Heart left ventricle (tissue), 16 donors: ENCODE measurements at regions not wholly inside any gene's neighbourhood (a gene's known extent, or its start where the extent isn't known, plus 50 kb on each side); places are given as distances from the start of the nearest gene placed in this dataset.
"Not testable (repeated sequence)": the region's sequence is repeated elsewhere in the genome, so short reads cannot be mapped to it uniquely, and the experiment has no call there.

ENCODE experiments used
- ATAC-seq, 4 donors: fragments of 200-7000 bp; cut with Tn5 transposase; one replicate each; pipeline ENCODE4 v1.9.1; 2020 to 2022; ENCODE audit warnings: moderate library complexity in 4 of 4, mild to moderate bottlenecking in 3 of 4, moderate number of reproducible peaks in 1 of 4
- DNase-seq, 5 donors: peaks; one replicate each; pipeline ENCODE4 v3.0.0-alpha.2; 2020
- H3K27ac ChIP-seq, 12 donors: fragments of 200-600 bp; sonication (generic) in 4 of 12; one replicate each; pipeline versions ENCODE4 v1.5.0 to v1.8.0; 2016 to 2022; ENCODE audit warnings: mild to moderate bottlenecking in 2 of 12
- H3K27me3 ChIP-seq, 9 donors: fragments of 200-600 bp; sonication (generic) in 2 of 9; one replicate each; pipeline versions ENCODE4 v1.5.1 to v1.8.0; 2016 to 2022; ENCODE audit warnings: mild to moderate bottlenecking in 3 of 9
- H3K36me3 ChIP-seq, 9 donors: fragments of 200-600 bp; sonication (generic) in 2 of 9; one replicate each; pipeline versions ENCODE4 v1.5.0 to v1.8.0; 2018 to 2022; ENCODE audit warnings: mild to moderate bottlenecking in 2 of 9
- H3K4me1 ChIP-seq, 12 donors: fragments of 200-600 bp; sonication (generic) in 4 of 12; one replicate each; pipeline versions ENCODE4 v1.5.0 to v1.8.0; 2016 to 2022; ENCODE audit warnings: mild to moderate bottlenecking in 3 of 12
- H3K4me3 ChIP-seq, 12 donors: fragments of 200-600 bp; sonication (generic) in 4 of 12; one replicate each; pipeline versions ENCODE4 v1.5.0 to v1.8.0; 2017 to 2022; ENCODE audit warnings: mild to moderate bottlenecking in 9 of 12, moderate library complexity in 4 of 12
- H3K9me3 ChIP-seq, 12 donors: fragments of 200-600 bp; sonication (generic) in 4 of 12; one replicate each; pipeline versions ENCODE4 v1.5.0 to v1.8.0; 2016 to 2022; ENCODE audit warnings: mild to moderate bottlenecking in 1 of 12
- POLR2A ChIP-seq, 2 donors: fragments of 450-650 bp; IDR thresholded peaks; one replicate each; pipeline ENCODE4 v1.6.1; 2017; ENCODE audit warnings: antibody characterized with exemption in 2 of 2, mild to moderate bottlenecking in 2 of 2, moderate library complexity in 2 of 2
- WGBS, 4 donors: extraction: QIAGEN DNeasy Blood & Tissue Kit in 2 of 4; methylation state at CpG; one replicate each; pipeline versions ENCODE4 v1.1.5 to v1.1.7; 2013 to 2018; 5-methylcytosine and 5-hydroxymethylcytosine counted together
- intact Hi-C, 10 donors: fragments of 100-400 bp; cut with DNase I; formaldehyde crosslinking; loops; one replicate each; pipeline versions ENCODE4 v1.11.1 to v1.14.2; 2022
- TF ChIP-seq, protein P1 (sequence below), 12 donors: fragments of 200-600 bp; sonication (generic) in 4 of 12; IDR thresholded peaks; one replicate each; pipeline versions ENCODE4 v1.5.0 to v1.8.0; 2018 to 2022; ENCODE audit warnings: antibody characterized with exemption in 12 of 12, mild to moderate bottlenecking in 5 of 12
- donor health status: ischemic (EF 13 %, LVEDD 7.1; RV severe dilation, severe dysfunction).
- donor health status: healthy with polysubstance abuse.
- donor health status: DM: no; HTN: yes; CAD: no.
- donor health status: DM: no; HTN: no; CAD: no.
- donor health status: ischemic (EF 25% LVEDD 6.9; RV normal size, moderate dysfunction).
- donor health status: ischemic (EF 25% LVEDD 5.7; RV mildly dilated, moderate dysfunction).
- donor health status: healthy.
- donor health status: DM: yes; HTN: yes; CAD: no.
- donor health status: ischemic (EF 35%, LVEDD 5.7; RV mildly dilated, moderate dysfunction).
- donor health status: nonischemic (EF 11% LVEDD 7.7; RV severe dilation, severe dysfunction).
- donor health status: DM: yes; HTN: yes; CAD: no.
- donor health status: PGD.
- donor health status: ischemic (EF 29% LVEDD 5.4; RV normal size, mild dysfunction).
- donor health status: nonischemic (EF 23%, LVEDD 6.1; RV moderate dilation, normal function).

DNA sequence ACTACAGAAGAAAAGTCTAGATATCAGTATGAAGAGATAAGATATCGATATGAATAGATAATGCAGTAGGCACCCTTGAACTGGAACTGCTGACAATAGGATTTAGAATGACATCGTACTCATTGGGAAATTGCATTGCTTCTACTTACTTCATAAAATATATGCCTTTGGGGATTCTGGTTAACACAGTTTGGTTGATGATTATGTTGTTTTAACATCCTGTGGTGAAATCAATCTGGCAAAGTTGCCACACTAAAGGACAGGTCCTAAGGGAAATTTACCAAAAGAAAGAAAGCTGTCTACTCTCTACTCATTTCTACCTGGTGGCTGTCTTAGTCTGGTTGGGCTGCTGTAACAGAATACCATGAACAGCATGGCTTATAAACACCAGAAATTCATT, 417.4 kb upstream of the DPH6 start:
- H3K36me3 ChIP-seq: no peaks in the 10 kb centered on the region
- TF ChIP-seq, protein P1, sequence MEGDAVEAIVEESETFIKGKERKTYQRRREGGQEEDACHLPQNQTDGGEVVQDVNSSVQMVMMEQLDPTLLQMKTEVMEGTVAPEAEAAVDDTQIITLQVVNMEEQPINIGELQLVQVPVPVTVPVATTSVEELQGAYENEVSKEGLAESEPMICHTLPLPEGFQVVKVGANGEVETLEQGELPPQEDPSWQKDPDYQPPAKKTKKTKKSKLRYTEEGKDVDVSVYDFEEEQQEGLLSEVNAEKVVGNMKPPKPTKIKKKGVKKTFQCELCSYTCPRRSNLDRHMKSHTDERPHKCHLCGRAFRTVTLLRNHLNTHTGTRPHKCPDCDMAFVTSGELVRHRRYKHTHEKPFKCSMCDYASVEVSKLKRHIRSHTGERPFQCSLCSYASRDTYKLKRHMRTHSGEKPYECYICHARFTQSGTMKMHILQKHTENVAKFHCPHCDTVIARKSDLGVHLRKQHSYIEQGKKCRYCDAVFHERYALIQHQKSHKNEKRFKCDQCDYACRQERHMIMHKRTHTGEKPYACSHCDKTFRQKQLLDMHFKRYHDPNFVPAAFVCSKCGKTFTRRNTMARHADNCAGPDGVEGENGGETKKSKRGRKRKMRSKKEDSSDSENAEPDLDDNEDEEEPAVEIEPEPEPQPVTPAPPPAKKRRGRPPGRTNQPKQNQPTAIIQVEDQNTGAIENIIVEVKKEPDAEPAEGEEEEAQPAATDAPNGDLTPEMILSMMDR (IDR thresholded peaks at IDR 0.05): no peak
- no peak for TF ChIP-seq POLR2A (IDR thresholded peaks at IDR 0.05)
- no peaks in the 10 kb centered on the region for H3K4me1 ChIP-seq
- H3K27ac ChIP-seq: no peak overlapping the region
- intact Hi-C loops: no loop called here
- no peak overlapping the region for H3K4me3 ChIP-seq
- 78 to 87% (median 82%) methylated on average over 2 of the region's 2 CpGs for WGBS, 4 donors
- H3K9me3 ChIP-seq: no peaks in the 10 kb centered on the region
- ATAC-seq (no peak), DNase-seq (no peak)
- no peaks in the 10 kb centered on the region for H3K27me3 ChIP-seq

DNA sequence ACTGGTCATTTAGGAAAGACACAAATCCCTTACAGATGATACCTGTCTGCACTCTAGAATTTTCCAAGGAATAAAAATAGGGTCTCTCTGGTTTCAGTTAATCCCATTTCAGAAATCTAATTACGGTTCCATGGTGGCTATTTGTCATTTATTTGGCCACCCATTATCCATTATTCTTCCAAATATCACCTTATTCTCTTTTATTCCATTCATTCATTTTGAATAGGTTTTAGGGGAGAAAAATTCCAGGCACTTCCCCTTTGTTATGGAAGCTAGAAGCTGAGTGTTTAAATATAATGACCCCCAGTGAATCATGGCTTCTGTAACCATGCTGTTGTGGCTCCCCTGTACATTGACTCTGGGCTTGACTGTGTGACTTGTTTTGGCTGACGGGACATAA, 420.8 kb upstream of the DPH6 start:
- H3K4me1 ChIP-seq: no peaks in the 10 kb centered on the region
- intact Hi-C loops: no loop called here
- TF ChIP-seq POLR2A (IDR thresholded peaks at IDR 0.05): no peak
- TF ChIP-seq, protein P1 (IDR thresholded peaks at IDR 0.05): no peak
- no peaks in the 10 kb centered on the region for H3K36me3 ChIP-seq
- H3K9me3 ChIP-seq: no peaks in the 10 kb centered on the region
- no peak overlapping the region for H3K4me3 ChIP-seq
- H3K27ac ChIP-seq: no peak overlapping the region
- no peak for DNase-seq
- WGBS, 4 donors: 90 to 93% (median 93%) methylated on average over 2 of the region's 2 CpGs
- no peak for ATAC-seq
- no peaks in the 10 kb centered on the region for H3K27me3 ChIP-seq

DNA sequence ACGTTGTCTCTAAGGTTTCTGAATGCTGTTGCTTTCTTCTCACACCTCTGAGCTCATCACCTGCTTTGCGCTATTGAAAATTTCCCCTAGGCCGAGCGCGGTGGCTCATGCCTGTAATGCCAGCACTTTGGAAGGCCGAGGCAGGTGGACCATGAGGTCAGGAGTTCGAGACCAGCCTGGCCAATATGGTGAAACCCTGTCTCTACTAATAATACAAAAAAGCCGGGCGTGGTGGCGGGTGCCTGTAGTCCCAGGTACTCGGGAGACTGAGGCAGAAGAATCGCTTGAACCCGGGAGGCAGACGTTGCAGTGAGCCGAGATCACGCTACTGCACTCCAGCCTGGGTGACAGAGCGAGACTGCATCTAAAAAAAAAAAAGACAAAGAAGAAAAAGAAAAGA, 422.0 kb upstream of the DPH6 start:
- H3K4me1 ChIP-seq, H3K27me3 ChIP-seq, H3K36me3 ChIP-seq, H3K9me3 ChIP-seq, H3K4me3 ChIP-seq, intact Hi-C loops, H3K27ac ChIP-seq, ATAC-seq: not testable (repeated sequence)
- WGBS, 4 donors: 90 to 97% (median 93%) methylated on average over 17 of the region's 17 CpGs
- peak in 1 of 5 donors; percentile 16 for DNase-seq

DNA sequence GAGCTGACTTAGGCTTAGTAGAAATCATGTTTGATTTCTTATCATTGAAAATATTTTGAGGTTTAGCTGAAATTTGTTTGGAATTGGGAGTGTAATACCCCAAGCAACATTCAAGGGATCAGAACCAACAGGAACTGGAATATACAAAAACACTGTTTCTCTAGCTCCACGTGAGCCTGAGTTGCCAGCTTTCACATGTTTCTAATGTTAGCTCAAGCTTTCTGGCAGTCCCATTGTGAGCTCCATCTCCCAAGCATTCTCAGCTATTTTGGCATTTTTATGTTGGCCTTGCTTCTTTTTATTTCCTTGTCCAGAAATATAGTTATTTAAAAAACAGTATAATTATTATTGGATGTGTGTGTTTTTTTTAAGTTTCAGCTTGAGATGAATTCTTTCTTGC, 427.1 kb upstream of the DPH6 start:
- H3K4me1 ChIP-seq: peaks cover 0 to 2% (median 0%) of the 10 kb centered on the region in 12 donors
- no peaks in the 10 kb centered on the region for H3K36me3 ChIP-seq
- WGBS, 4 donors: 20 to 55% (median 27%) methylated on average over 1 of the region's 1 CpG
- intact Hi-C loops: no loop called here
- no peak overlapping the region for H3K4me3 ChIP-seq
- no peaks in the 10 kb centered on the region for H3K27me3 ChIP-seq
- no peaks in the 10 kb centered on the region for H3K9me3 ChIP-seq
- H3K27ac ChIP-seq: no peak overlapping the region
- ATAC-seq (no peak), DNase-seq (no peak)
- TF ChIP-seq, protein P1 (IDR thresholded peaks at IDR 0.05): no peak
- TF ChIP-seq POLR2A (IDR thresholded peaks at IDR 0.05): no peak

DNA sequence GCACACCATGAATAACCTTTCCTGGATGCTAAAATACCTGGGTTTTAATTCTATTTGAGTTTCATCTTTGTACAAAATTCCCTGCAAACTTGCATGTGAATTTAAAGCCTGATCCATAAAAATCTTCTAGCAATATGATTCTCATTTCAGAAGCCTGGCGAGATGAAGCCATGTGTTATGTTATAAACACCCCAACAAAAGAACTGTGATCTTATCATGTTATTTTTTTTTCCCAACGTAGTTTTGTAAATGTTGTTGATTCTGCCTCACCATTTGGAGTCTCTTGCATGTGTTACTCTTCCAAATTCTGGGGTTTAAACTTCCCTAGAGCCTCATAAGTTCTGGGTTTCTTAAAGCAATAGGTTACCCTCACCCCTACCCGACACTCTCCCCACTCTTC, 428.1 kb upstream of the DPH6 start:
- Histone ChIP-seq H3K27me3 (no peaks in the 10 kb centered on the region), H3K4me3 (no peak overlapping the region), H3K36me3 (no peaks in the 10 kb centered on the region), H3K27ac (no peak overlapping the region), H3K4me1 (peaks cover 0 to 2% (median 0%) of the 10 kb centered on the region in 12 donors), H3K9me3 (no peaks in the 10 kb centered on the region)
- TF ChIP-seq POLR2A (IDR thresholded peaks at IDR 0.05): no peak
- TF ChIP-seq, protein P1 (IDR thresholded peaks at IDR 0.05): no peak
- ATAC-seq: no peak
- intact Hi-C loops: no loop called here
- WGBS, 4 donors: 76 to 79% (median 78%) methylated on average over 3 of the region's 3 CpGs
- no peak for DNase-seq
